ENCODE measurements at regions not wholly inside any gene's neighbourhood (a gene's known extent, or its start where the extent isn't known, plus 50 kb on each side); places are given as distances from the start of the nearest gene placed in this dataset.

DNA sequence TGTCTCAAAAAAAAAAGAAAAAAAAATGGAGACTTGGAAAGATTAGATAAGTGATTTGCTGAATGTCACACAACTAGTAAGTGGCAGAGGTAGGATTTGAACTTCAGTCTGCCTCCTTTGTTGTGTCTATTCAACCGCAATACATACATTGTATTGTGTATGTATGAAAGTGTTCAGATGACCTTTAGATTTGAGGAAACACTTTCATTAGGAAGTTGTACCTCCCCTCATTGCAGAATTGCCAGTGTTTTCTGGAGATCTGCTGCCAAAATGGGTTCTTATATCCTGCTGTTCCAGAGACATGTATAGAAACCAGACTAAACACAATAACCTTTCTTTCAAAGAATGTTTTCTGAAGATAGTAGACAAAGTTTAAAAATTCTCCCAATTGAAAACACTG, 247.4 kb upstream of the TBL1XR1 start:
- Histone ChIP-seq H2AFZ (no peak overlapping the region), H3K9me3 (ENCODE audit: control insufficient read depth, low read length) (no peaks in the 10 kb centered on the region), H3K36me3 (ENCODE audit: control insufficient read depth, insufficient read depth, low read length) (no peaks in the 10 kb centered on the region), H3K4me1 (peaks cover 12% of the 10 kb centered on the region), H3K79me2 (no peaks in the 10 kb centered on the region), H3K9ac (no peak overlapping the region), H3K27ac (no peak overlapping the region), H3K27me3 (ENCODE audit: control insufficient read depth, insufficient read depth, low read length) (no peaks in the 10 kb centered on the region), H3K4me2 (ENCODE audit: low read length) (no peak overlapping the region), H3K4me3 (ENCODE audit: low read depth, low read length) (no peak overlapping the region)
- TF ChIP-seq, protein P1, sequence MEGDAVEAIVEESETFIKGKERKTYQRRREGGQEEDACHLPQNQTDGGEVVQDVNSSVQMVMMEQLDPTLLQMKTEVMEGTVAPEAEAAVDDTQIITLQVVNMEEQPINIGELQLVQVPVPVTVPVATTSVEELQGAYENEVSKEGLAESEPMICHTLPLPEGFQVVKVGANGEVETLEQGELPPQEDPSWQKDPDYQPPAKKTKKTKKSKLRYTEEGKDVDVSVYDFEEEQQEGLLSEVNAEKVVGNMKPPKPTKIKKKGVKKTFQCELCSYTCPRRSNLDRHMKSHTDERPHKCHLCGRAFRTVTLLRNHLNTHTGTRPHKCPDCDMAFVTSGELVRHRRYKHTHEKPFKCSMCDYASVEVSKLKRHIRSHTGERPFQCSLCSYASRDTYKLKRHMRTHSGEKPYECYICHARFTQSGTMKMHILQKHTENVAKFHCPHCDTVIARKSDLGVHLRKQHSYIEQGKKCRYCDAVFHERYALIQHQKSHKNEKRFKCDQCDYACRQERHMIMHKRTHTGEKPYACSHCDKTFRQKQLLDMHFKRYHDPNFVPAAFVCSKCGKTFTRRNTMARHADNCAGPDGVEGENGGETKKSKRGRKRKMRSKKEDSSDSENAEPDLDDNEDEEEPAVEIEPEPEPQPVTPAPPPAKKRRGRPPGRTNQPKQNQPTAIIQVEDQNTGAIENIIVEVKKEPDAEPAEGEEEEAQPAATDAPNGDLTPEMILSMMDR (IDR thresholded peaks at IDR 0.05): no peak

DNA sequence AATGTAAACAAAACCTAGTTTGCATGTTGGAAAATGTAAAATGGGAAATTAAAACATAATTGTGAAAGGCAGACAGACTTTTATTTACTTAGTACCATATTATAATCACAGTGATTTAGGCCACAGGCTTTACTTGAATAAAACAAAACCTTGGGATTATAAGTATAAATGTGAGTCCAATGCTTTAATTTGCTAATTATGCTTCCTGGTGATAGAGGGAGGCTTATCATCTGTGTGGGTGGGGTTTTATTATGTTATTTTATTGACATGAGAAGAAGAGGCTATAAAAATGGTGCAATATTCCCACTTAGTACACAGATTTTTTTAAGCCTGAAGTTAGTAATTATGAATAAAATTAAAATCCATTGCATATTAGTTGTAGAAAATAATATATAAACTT, 248.3 kb upstream of the TBL1XR1 start:
- H3K27ac ChIP-seq: no peak overlapping the region
- no peak overlapping the region for H3K4me2 ChIP-seq (ENCODE audit: low read length)
- TF ChIP-seq, protein P1 (IDR thresholded peaks at IDR 0.05): no peak
- no peaks in the 10 kb centered on the region for H3K27me3 ChIP-seq (ENCODE audit: control insufficient read depth, insufficient read depth, low read length)
- H3K9me3 ChIP-seq (ENCODE audit: control insufficient read depth, low read length): no peaks in the 10 kb centered on the region
- no peaks in the 10 kb centered on the region for H3K36me3 ChIP-seq (ENCODE audit: control insufficient read depth, insufficient read depth, low read length)
- peaks cover 13% of the 10 kb centered on the region for H3K4me1 ChIP-seq
- no peak overlapping the region for H2AFZ ChIP-seq
- H3K79me2 ChIP-seq: no peaks in the 10 kb centered on the region
- no peak overlapping the region for H3K4me3 ChIP-seq (ENCODE audit: low read depth, low read length)
- H3K9ac ChIP-seq: no peak overlapping the region

DNA sequence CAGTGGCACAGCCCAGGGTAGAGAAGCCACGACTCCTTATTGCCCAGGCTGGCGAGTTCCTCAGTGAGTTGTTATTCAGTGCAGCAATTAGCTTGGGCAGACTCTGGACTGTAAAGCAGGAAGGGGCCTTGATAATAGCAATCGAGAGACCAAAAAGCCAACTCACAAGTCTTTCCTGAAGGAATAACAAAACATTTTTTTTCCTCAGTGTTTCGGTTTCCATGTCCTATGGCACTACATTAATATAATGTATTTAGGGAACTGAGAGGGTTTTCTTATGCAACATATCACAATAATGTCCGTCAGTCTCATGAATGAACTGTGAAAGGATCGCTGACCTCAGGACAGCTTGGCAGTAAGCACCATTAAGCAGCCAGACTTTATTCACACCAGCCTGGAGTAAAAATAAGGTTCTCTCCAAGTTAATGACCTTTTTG, 248.9 kb upstream of the TBL1XR1 start:
- Histone ChIP-seq H3K9ac (no peak overlapping the region), H3K27ac (no peak overlapping the region), H3K4me1 (peaks cover 13% of the 10 kb centered on the region)

DNA sequence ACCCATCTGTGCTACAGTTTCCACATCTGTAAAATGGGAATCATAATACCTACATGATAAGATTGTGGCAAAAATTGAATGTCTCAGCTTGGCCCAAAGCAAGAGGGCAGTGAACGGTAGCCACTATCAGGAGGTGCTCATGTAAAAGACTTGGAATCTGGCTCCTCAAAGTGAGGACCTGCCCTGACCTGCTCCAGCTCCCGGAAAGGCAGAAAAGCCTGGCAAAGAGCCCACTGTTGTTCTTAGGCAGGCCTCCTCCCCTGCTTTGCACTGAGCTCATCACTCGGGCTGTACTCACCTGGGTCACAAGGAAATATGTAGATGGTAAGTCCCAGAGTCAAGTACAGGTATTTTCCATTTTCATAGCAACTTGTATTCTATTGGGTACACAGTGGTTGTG, 250.7 kb upstream of the TBL1XR1 start:
- Histone ChIP-seq H3K4me2 (ENCODE audit: low read length) (peak overlapping the region; percentile 0), H3K4me1 (peaks cover 18% of the 10 kb centered on the region), H3K79me2 (no peaks in the 10 kb centered on the region), H3K9me3 (ENCODE audit: control insufficient read depth, low read length) (no peaks in the 10 kb centered on the region), H3K27ac (no peak overlapping the region), H3K36me3 (ENCODE audit: control insufficient read depth, insufficient read depth, low read length) (no peaks in the 10 kb centered on the region), H2AFZ (no peak overlapping the region), H3K9ac (no peak overlapping the region), H3K27me3 (ENCODE audit: control insufficient read depth, insufficient read depth, low read length) (no peaks in the 10 kb centered on the region), H3K4me3 (ENCODE audit: low read depth, low read length) (no peak overlapping the region)
- TF ChIP-seq, protein P1 (IDR thresholded peaks at IDR 0.05): no peak

More for the DNA sequence above, 248.9 kb upstream of the TBL1XR1 start:
- TF ChIP-seq, protein P1 (IDR thresholded peaks at IDR 0.05): no peak
- Histone ChIP-seq H3K9me3 (ENCODE audit: control insufficient read depth, low read length) (no peaks in the 10 kb centered on the region), H3K36me3 (ENCODE audit: control insufficient read depth, insufficient read depth, low read length) (no peaks in the 10 kb centered on the region), H2AFZ (no peak overlapping the region), H3K79me2 (no peaks in the 10 kb centered on the region), H3K4me3 (ENCODE audit: low read depth, low read length) (no peak overlapping the region), H3K27me3 (ENCODE audit: control insufficient read depth, insufficient read depth, low read length) (no peaks in the 10 kb centered on the region), H3K4me2 (ENCODE audit: low read length) (no peak overlapping the region)

DNA sequence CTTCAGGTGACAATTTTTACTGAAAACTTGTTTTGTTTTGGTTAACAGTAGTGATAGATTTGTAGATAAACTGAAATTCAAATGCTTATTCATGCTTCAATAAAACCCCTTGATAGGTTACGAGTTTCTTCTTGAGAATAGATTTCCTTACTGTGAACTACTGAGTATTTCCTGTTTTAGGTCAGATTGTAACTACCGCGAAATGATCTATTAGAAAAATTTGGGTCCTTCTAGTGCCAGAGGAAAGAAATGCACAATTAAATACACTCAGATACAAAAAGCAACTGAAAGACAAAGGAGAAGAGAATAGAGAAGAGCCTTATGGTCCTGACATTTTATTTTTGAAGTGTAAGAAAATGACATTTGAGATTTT, 251.7 kb upstream of the TBL1XR1 start:
- no peak overlapping the region for H3K9ac ChIP-seq
- H3K4me1 ChIP-seq: peaks cover 15% of the 10 kb centered on the region
- H3K4me3 ChIP-seq (ENCODE audit: low read depth, low read length): no peak overlapping the region
- H3K27ac ChIP-seq: peak overlapping the region; percentile 42
- peak overlapping the region; percentile 5 for H3K4me2 ChIP-seq (ENCODE audit: low read length)
- TF ChIP-seq, protein P1 (IDR thresholded peaks at IDR 0.05): no peak
- peak overlapping the region; percentile 64 for H2AFZ ChIP-seq
- H3K27me3 ChIP-seq (ENCODE audit: control insufficient read depth, insufficient read depth, low read length): no peaks in the 10 kb centered on the region
- no peaks in the 10 kb centered on the region for H3K36me3 ChIP-seq (ENCODE audit: control insufficient read depth, insufficient read depth, low read length)
- H3K79me2 ChIP-seq: no peaks in the 10 kb centered on the region
- no peaks in the 10 kb centered on the region for H3K9me3 ChIP-seq (ENCODE audit: control insufficient read depth, low read length)
